NCI-H2171 (cell line): ENCODE measurements at regions not wholly inside any gene's neighbourhood (a gene's known extent, or its start where the extent isn't known, plus 50 kb on each side); places are given as distances from the start of the nearest gene placed in this dataset.
"Not testable (repeated sequence)": the region's sequence is repeated elsewhere in the genome, so short reads cannot be mapped to it uniquely, and the experiment has no call there.

Experiments used
- DNase-seq: peaks from one replicate; lab custom pipeline; 2025; lab: John Stamatoyannopoulos, UW

DNA sequence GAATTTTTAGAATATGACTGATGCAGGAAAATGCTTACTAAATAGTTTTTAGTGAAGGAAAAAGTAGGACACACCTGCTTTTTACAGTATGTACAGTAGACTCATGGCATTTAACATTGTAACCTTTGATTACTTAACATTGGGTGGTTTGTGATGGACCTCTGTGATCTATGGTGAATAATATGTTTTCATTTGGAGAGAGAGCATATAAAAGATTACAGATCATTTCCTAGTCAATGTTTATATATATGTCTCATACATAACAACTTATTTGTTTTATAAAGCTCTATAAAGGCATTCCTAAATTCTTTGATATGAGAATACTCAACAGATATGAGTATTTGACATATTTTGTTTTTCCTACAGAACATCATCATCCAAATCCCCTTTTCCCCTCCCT is 129.3 kb upstream of the PDE7B start:
- no peak for DNase-seq

DNA sequence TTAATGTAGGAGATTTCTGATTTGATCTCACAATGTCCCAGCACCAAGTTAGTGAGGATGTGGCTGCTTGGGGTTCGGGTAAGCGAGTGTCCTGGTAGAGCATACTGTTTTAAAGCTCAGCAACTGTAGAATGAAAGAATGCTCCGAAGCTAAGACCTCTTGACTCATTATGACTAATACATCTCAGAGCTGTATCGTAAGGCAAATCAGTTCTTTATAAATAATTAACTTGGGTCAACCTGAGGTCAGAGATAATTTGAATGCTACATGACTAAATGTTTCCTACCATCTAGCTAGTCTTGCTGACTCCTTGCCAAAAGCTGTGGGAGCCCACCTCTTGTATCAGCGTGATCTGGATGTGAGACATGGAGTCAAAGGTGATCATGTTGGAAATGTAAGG is 128.8 kb upstream of the PDE7B start:
- no peak for DNase-seq

DNA sequence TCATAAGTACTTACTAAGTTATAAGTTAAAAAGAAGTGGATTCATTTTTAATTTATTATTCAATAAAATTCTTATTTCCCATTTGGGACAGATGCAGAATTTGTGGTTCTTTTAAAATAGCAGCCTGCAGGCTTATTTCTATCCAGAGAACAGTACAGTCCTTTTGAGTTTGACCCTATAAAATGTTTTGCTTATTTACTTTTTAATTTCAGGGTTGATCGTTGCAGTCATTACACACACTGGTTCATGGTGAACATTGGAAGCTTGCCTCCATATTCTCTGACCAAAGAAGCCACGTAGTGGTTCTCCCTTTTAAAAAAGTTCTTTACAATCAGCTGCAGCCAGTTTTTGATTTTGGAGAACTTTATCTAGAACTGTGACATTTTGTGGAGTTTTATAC is 122.9 kb upstream of the PDE7B start:
- no peak for DNase-seq

DNA sequence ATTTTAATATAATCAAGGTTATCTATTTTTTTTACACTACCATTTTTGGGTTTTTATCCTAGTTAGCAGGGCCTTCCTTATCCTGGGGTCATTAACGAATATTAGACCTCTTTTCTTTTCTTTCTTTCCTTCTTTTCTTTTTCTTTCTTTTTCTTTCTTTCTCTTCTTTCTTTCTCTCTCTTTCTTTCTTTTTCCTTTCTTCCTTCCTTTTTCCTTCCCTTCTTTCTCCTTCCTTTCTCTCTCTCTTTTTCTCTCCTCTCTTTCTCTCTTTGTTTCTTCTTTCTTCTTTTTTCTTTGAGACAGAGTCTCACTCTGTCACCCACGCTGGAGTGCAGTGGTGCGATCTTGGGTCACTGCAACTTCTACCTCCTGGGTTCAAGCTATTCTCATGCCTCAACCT is 120.4 kb upstream of the PDE7B start:
- DNase-seq: no peak

DNA sequence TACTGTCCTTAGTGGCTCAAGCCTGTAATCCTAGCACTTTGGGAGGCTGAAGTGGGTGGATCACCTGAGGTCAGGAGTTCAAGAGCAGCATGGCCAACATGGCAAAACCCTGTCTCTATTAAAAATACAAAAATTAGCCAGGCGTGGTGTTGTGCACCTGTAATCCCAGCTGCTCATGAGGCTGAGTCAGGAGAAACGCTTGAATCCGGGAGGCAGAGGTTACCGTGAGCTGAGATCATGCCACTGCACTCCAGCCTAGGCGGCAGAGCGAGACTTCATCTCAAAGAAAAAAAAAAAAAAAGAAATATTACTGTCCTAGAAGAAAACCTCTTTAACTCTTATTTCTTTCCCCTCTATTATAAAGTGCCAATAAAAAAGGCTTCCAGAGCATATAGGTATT is 115.2 kb upstream of the PDE7B start:
- DNase-seq: not testable (repeated sequence)

DNA sequence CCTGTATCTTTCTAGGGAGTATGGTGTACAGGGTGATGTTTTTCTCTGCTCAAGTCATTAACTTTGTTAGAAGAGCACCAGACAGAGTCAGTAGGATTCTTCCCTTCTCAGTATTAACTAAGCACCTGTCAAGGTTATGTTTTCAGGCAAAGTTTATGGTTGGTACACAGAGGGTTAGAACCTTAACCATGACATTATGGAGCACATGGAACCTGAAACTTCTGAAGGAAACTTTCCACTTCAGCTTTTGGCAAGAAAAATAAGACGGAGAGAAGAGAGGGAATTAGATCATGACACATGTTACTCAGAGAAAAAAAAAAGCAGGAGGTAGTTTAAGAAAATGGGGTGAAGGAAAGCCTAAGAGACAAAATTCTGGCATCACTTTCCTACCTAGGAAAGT is 112.9 kb upstream of the PDE7B start:
- no peak for DNase-seq

DNA sequence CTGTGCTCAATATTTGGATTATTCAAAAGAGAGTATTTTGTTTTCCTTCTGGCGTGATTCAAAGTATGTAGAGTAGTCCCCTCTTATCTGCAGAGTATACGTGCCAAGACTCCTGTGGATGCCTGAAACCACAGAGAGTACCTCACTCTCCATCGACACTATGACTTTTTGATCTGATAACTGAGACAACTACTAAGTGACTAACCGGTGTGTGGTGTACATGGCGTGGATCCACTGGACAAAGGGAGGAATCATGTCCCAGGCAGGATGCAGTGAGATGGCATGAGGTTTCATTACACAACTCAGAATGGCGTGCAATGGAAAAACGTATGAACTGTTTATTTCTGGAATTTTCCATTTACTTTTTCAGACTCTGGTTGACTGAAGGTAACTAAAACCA is 112.2 kb upstream of the PDE7B start:
- DNase-seq: no peak

DNA sequence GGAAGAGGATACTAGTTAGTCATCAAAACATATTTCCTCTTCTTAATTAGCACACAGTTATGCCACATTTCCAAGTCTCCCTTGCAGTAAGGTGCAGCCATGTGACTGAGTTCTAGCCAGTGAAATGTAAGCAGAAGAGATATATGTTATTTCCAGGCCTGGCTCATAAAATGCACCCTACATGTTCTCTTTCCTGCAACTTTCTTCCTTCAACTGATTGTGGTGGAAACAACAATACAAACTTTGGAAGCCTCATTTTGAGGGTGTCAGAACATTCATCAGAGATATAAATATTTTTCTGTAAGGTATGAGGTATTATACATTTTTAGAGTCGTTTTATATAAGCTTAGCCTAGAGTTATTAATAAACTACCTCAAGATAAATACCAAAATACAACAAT is 110.9 kb upstream of the PDE7B start:
- DNase-seq: no peak

DNA sequence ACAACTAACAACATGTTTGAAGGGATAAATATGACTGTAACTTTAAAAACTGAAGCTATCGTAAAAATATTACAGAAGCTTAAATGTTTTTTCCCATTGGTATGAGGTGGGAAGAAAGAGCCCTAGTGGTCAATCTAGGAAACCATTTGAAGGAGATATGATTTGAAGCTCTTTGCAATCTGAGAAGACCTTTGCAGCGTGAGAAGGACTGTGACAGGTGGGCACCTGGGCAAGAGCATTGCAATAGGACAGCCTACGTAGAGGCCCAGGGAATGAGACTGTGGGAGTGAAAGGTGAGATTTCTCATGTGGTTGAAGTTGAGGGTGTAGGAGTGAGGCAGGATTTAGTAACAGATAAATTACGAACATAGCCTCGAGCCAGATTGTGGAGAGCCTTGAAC is 108.0 kb upstream of the PDE7B start:
- no peak for DNase-seq

DNA sequence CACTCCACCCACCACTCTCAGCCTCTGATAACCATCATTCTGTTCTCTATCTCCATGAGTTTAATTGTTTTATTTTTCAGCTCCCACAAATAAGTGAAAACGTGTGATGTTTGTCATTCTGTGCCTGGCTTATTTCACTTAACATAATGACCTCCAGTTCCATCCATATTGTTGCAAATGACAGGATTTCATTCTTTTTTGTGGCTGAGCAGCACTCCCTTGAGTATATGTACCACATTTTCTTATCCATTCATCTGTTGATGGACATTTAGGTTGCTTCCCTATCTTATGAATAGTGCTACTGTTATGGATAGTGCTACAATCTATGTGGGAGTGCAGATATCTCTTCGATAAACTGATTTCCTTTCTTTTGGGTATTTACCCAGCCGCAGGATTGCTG is 103.3 kb upstream of the PDE7B start:
- DNase-seq: no peak

DNA sequence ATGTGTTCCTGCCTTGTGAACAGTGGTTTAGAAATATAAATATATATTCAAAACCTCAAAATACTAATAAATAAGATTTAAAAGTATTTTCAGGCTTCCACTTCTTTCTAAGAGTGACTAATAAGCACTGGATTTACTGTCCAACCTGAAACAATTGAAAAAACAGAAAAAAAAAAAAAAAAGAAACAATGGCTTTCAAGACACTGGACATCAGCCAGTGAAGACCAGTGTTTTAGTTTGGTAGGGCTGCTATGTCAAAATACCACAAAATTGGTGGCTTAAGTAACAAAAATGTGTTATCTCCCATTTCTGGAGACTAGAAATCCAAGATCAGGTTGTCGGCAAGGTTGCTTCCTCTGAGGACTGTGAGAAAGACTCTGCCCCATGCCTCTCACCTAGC is 101.4 kb upstream of the PDE7B start:
- DNase-seq: no peak

DNA sequence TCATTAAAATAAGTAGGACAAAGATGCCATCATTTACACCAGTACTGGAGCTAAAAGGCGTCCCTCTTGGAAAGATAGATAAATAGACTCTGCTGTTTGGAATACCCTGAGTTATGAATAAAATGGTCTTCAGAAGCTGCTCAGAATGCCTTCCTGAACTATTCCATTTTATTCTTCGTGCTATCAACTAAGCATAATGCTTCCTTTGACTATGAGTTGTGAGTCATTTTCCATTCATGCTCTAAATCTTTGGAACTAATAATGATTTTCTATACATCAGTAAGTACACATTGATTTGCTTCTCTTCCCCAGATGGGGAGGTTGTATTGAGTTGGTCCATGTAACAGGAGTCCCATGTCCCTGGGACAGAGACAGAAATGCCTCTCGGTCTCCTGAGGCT is 98.3 kb upstream of the PDE7B start:
- DNase-seq: no peak

DNA sequence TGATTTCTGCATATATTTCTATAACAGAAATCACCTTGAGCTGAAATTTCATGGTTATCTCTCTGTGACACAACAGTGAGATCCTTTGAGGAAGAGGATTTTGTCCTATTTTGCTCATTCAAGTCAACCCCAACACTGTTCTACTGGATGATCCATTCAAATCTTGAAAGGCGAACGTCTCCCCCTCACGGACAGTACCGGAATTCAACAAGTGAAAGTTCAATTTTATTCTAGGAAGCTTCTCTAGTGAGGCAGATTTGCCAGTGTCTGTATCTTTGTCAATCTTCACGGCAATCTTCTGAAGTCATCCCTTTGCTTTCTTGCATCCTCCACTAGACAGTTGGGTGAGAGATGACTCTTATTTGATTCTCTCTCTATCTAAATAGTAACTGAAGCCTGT is 91.7 kb upstream of the PDE7B start:
- DNase-seq: no peak

DNA sequence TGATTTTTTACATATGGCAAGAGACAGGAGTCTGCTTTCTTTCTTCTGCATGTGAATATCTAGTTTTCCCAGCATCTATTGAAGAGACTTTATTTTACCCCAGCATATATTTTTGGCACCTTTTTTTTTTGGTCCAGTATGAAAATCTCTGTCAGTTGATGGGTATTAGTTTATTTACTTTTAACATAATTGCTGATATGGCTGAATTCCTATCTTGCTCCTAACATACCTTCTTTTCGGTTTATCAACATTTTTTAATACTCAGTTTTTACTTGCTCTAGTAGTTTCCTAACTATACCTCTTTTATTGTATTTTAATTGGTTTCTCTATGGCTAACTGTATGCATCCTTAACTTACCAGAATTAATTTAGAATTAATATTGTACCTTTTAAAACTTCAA is 77.5 kb upstream of the PDE7B start:
- no peak for DNase-seq

DNA sequence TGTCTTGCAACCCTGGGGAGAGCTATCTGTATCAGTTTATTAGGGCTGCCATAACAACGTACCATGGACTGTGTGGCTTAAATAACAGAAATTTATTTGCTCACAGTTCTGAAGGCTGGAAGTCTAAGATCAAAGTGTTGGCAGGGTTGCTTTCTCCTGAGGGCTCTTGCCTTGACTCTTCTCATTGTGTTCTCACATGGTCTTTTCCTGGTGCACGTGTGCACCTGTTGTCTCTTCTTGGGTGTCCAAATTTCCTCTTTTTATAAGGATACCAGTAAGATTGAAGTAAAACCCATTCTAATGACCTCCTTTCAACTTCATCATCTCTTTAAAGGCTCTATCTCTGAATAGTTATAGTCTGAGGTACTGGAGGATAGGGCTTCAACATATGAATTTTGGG is 72.3 kb upstream of the PDE7B start:
- no peak for DNase-seq

DNA sequence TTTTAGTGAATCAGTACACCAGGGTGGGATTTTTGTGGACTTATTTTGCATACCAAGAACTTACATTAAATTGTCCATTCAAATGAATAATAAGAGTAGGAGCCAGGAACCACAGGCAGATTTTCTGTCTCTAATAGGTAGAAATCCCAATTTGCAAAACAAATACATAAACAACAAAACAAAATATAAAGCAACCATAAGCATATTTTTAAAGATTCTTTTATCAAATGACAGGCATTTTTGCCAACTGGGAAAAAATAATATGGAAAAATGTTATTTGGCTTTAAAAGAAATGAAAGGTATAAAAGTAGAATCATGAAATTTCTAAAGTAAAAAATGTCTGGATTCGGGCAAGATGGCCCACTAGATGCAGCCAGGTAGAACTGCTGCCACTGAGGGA is 71.2 kb upstream of the PDE7B start:
- no peak for DNase-seq

DNA sequence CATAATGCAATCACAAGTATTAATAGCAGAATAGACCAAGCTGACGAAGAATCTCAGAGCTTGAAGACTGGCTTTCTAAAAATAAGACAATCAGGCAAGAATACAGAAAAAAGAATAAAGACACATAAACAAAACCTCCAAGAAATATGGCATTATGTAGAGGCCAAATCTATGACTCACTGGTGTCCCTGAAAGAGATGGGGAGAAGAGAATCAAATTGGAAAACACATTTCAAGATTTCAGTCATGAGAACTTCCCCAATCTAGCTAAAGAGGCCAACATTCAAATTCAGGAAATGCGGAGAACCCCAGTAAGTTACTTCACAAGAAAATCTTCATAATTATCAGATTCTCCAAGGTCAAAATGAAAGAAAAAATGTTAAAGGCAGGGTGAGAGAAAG is 69.0 kb upstream of the PDE7B start:
- no peak for DNase-seq

DNA sequence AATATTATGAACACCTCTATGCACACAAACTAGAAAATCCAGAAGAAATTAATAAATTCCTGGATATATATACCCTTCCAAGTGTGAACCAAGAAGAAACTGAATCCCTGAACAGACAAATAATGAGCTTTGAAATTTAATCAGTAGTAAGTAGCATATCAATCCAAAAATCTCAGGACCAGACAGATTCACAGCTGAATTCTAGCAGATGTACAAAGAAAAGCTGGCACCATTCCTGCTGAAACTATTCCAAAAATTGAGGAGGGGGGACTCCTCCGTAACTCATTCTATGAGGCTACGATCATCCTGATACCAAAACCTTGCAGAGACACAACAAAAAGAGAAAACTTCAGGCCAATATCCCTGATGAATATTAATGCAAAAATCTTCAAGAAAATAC is 67.0 kb upstream of the PDE7B start:
- DNase-seq: no peak

DNA sequence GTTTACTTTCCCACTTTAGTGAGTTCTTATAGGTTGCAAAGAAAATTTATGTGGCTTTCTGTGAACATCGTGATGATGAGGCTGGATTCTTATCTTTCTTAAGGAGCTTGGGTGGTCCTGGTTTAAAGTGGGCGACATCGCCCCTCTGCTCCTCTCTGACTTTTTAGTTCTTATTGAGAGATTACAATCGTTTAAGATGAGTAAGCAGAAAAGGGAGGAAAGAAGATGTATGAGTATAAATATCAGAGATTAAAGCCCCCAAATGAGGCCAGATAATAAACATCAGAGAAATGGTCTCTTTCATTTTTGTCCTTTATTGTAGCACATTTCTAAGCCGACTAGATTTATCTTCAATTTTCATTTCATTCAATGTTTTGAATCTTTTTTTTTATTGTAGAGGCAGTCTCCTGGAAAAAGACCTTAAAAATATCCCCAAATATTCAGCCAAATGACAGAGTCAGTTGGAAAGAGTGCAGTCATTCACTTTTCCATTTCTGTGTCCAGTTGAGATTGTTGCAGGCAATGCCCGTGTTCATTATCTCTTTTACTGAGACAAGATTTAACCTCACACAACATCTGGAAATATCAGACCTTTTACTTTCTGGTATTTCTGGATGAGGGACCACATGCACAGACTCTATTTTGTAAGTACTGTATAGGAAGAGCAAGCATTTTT is 62.0 kb upstream of the PDE7B start:
- no peak for DNase-seq

DNA sequence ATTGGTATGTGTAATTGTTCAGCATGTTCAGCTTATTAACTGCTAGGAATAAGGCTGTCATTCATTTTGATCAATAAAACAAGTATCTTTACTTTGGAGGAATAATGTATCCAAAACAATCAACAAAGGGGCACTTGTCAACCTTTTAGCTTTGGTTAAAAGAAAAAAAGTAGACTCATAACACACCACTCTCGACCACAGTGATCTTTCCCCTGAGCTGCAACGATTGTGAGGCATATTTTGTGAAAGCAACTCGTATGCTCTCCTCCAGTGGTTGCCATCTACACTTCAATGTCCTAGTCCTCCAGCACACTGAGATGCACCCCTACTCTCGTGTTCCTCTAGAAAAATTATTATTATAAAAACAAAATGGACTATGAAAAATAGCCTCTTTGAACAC is 60.1 kb upstream of the PDE7B start:
- no peak for DNase-seq

DNA sequence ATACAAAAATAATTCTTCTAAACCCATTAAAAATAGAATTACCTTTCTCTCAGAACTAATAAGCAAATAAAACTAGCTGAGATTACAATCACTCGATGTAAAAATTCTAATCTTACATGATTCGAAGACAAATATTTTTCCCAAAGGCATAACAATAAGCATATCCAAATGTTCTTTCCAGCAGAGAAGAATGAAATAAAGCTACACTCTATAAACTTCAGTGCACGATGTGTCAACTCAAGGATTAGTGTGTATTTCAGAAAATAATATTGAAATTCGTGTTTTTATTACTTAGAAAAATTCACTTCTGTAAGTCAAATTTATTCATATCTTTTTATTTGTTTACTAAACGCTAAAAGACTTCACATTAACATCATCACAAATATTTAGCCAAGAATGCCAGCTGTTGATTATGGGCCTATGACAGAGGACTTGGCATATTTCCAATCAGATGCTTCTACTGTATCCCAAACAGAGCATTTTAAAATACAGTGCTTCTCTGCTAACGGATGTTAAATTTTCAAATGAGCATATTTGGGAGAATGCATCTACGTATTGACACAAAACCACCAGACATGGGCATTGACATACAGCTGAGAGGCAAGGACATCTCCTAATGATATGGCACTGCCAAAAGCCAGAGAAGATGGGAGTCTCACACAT is 54.7 kb upstream of the PDE7B start:
- DNase-seq: no peak

DNA sequence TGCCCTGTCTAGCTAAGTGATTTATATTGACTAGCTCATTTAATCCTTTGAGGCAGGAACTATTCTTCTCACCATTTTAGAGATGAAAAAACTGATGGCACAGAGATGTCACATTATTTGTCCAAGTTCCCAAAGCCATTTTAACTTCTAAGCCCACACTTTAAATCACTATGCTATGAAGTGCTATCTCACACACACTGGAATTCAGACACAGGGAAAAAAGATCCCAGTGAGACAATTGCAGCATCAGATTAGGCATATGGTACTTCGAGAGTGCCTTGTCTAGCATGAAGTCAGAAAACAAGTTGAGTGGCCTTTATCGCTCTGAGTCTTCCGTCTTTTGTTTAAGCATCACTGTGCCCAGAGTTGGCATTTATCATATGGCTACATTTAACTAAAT is 54.1 kb upstream of the PDE7B start:
- no peak for DNase-seq

DNA sequence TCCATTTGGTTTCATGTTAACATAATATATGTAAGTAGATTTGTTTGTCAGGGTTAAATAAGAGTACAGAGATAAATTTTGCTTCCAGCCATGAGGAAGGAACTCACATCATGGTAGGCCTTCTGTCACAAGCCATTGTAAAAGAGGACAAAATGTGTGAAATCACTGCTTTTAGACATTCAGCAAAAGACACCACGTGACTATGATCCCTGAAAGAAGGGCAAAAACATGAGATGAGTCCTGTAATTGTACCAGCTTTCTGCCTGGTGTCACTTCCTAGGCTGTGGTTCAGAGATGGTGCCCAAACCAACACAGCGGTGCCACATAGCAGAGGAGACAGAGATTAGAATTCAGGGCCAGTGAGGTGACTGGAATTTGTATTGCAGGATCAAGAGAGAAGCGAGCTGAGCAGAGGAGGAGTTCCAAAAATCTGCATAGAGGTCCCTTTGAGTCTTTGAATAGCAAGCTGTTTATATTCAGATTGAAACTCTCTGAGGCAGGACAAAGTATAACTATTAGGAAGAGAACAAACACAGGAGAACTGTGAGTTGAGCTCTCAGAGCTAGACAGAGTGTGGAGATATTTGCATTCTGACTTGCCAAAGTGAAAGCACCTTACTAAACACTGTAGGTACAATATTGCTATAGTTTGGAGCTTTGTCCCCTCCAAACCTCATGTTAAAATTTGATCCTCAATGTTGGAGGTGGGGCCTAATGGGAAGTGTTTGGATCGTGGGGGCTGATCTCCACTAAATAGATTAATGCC is 52.6 kb upstream of the PDE7B start:
- DNase-seq: no peak
